ENCODE measurements at regions not wholly inside any gene's neighbourhood (a gene's known extent, or its start where the extent isn't known, plus 50 kb on each side); places are given as distances from the start of the nearest gene placed in this dataset.
A peak's percentile ranks its signal among the peaks of the same experiment; 100 is the strongest.
"Not testable (repeated sequence)": the region's sequence is repeated elsewhere in the genome, so short reads cannot be mapped to it uniquely, and the experiment has no call there.

DNA sequence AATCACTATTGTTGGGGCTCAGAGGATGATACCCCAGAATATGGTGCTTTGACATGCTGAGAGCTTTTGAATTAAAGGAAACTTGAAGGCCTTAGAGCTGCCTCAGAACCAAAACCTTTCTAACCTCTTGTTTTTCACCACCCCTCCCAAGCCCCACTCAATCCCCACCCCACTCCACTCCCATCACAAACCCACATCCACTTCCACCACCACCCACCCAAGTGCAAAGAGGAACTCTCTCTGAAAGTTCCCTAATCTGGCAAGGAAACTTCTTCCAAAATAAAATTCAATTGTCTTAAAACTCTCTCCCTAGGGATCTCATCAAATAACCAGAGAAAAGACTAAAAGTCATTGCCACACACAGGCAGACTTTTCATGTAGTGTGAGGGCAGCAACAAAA lies 301.2 kb upstream of the ARHGEF26 start:
- TF ChIP-seq, protein P1, sequence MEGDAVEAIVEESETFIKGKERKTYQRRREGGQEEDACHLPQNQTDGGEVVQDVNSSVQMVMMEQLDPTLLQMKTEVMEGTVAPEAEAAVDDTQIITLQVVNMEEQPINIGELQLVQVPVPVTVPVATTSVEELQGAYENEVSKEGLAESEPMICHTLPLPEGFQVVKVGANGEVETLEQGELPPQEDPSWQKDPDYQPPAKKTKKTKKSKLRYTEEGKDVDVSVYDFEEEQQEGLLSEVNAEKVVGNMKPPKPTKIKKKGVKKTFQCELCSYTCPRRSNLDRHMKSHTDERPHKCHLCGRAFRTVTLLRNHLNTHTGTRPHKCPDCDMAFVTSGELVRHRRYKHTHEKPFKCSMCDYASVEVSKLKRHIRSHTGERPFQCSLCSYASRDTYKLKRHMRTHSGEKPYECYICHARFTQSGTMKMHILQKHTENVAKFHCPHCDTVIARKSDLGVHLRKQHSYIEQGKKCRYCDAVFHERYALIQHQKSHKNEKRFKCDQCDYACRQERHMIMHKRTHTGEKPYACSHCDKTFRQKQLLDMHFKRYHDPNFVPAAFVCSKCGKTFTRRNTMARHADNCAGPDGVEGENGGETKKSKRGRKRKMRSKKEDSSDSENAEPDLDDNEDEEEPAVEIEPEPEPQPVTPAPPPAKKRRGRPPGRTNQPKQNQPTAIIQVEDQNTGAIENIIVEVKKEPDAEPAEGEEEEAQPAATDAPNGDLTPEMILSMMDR (IDR thresholded peaks at IDR 0.05; ENCODE audit: control extremely low read depth, extremely low read depth), result no peak
- Histone ChIP-seq H3K9me3 (ENCODE audit: control insufficient read depth in 4 of 4, insufficient read depth in 3 of 4, low read length in 3 of 4) (no peaks in the 10 kb centered on the region), H3K9ac (ENCODE audit: insufficient read depth in 1 of 2, low read length in 2 of 2) (no peak overlapping the region), H3K4me3 (no peak overlapping the region), H3K27ac (ENCODE audit: low read depth in 1 of 2, low read length in 1 of 2) (no peak overlapping the region), H3K4me1 (ENCODE audit: control insufficient read depth in 5 of 5, insufficient read depth in 5 of 5, low read length in 5 of 5) (no peaks in the 10 kb centered on the region), H3K27me3 (ENCODE audit: control insufficient read depth in 3 of 3, insufficient read depth in 3 of 3, low read length in 2 of 3) (no peaks in the 10 kb centered on the region), H3K36me3 (ENCODE audit: control insufficient read depth in 4 of 4, insufficient read depth in 4 of 4, low read length in 4 of 4) (no peaks in the 10 kb centered on the region)
- DNase-seq (no peak), ATAC-seq (ENCODE audit: insufficient read depth, low FRiP score) (no peak)

- not testable (repeated sequence) for H3K27ac ChIP-seq (ENCODE audit: low read depth in 1 of 2, low read length in 1 of 2); H3K4me3 ChIP-seq; ATAC-seq (ENCODE audit: insufficient read depth, low FRiP score); H3K36me3 ChIP-seq (ENCODE audit: control insufficient read depth in 4 of 4, insufficient read depth in 4 of 4, low read length in 4 of 4); DNase-seq; H3K27me3 ChIP-seq (ENCODE audit: control insufficient read depth in 3 of 3, insufficient read depth in 3 of 3, low read length in 2 of 3); H3K4me1 ChIP-seq (ENCODE audit: control insufficient read depth in 5 of 5, insufficient read depth in 5 of 5, low read length in 5 of 5); H3K9me3 ChIP-seq (ENCODE audit: control insufficient read depth in 4 of 4, insufficient read depth in 3 of 4, low read length in 3 of 4); H3K9ac ChIP-seq (ENCODE audit: insufficient read depth in 1 of 2, low read length in 2 of 2)
- WGBS, 2 donors, result 90 to 95% methylated on average over 3 of the region's 3 CpGs
Measured at GRCh38 chr3:153828346-153828745, 292.8 kb upstream of the ARHGEF26 start.

DNA sequence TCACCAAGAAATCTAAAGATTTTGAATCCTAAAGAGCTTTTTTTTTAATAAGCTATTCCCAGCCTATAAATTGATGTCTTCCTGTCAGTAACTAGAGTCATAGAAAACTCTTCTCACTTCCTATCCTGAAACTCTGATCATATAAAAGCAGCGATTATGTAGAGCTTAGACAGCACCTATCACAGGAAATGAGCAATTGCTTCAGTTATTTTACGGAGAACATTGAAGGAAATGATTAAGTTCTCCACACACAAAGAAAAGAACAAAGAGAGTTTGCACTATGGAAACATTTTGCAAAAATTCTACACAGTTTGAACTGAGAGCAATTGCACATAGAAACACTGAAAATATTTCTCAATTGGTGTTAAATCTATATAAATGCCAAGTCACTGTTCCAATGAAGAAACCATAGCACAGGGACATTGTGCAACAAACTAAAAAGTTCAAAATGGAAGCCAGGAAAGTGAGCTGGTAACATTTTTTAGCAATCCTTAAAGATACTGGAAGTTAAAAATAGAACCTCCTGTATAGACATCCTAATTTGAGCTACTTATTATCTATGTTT lies 291.5 kb upstream of the ARHGEF26 start:
- peaks cover 0 to 3% (median 0%) of the 10 kb centered on the region in 5 donors for H3K4me1 ChIP-seq (ENCODE audit: control insufficient read depth in 5 of 5, insufficient read depth in 5 of 5, low read length in 5 of 5)
- 21 to 46% methylated on average over 2 of the region's 2 CpGs for WGBS, 2 donors
- ATAC-seq (ENCODE audit: insufficient read depth, low FRiP score), result no peak
- no peaks in the 10 kb centered on the region for H3K36me3 ChIP-seq (ENCODE audit: control insufficient read depth in 4 of 4, insufficient read depth in 4 of 4, low read length in 4 of 4)
- no peak overlapping the region for H3K9ac ChIP-seq (ENCODE audit: insufficient read depth in 1 of 2, low read length in 2 of 2)
- H3K27ac ChIP-seq (ENCODE audit: low read depth in 1 of 2, low read length in 1 of 2), result no peak overlapping the region
- H3K9me3 ChIP-seq (ENCODE audit: control insufficient read depth in 4 of 4, insufficient read depth in 3 of 4, low read length in 3 of 4), result peaks cover 0 to 2% (median 0%) of the 10 kb centered on the region in 4 donors
- TF ChIP-seq, protein P1 (IDR thresholded peaks at IDR 0.05; ENCODE audit: control extremely low read depth, extremely low read depth), result no peak
- H3K27me3 ChIP-seq (ENCODE audit: control insufficient read depth in 3 of 3, insufficient read depth in 3 of 3, low read length in 2 of 3), result no peaks in the 10 kb centered on the region
- DNase-seq, result peak in 1 of 3 donors; percentile 37
- no peak overlapping the region for H3K4me3 ChIP-seq

GRCh38 chr3:153830552-153830951 lies 290.6 kb upstream of the ARHGEF26 start:
- DNase-seq, result no peak
- Histone ChIP-seq H3K4me3 (no peak overlapping the region), H3K4me1 (ENCODE audit: control insufficient read depth in 5 of 5, insufficient read depth in 5 of 5, low read length in 5 of 5) (peaks cover 0 to 3% (median 0%) of the 10 kb centered on the region in 5 donors), H3K36me3 (ENCODE audit: control insufficient read depth in 4 of 4, insufficient read depth in 4 of 4, low read length in 4 of 4) (no peaks in the 10 kb centered on the region), H3K9ac (ENCODE audit: insufficient read depth in 1 of 2, low read length in 2 of 2) (no peak overlapping the region), H3K9me3 (ENCODE audit: control insufficient read depth in 4 of 4, insufficient read depth in 3 of 4, low read length in 3 of 4) (peaks cover 0 to 2% (median 0%) of the 10 kb centered on the region in 4 donors), H3K27me3 (ENCODE audit: control insufficient read depth in 3 of 3, insufficient read depth in 3 of 3, low read length in 2 of 3) (no peaks in the 10 kb centered on the region), H3K27ac (ENCODE audit: low read depth in 1 of 2, low read length in 1 of 2) (no peak overlapping the region)
- 54 to 78% methylated on average over 1 of the region's 1 CpG for WGBS, 2 donors
- TF ChIP-seq, protein P1 (IDR thresholded peaks at IDR 0.05; ENCODE audit: control extremely low read depth, extremely low read depth), result no peak
- no peak for ATAC-seq (ENCODE audit: insufficient read depth, low FRiP score)

Data from lung (tissue), 11 donors.